ENCODE measurements at regions not wholly inside any gene's neighbourhood (a gene's known extent, or its start where the extent isn't known, plus 50 kb on each side); places are given as distances from the start of the nearest gene placed in this dataset.

DNA sequence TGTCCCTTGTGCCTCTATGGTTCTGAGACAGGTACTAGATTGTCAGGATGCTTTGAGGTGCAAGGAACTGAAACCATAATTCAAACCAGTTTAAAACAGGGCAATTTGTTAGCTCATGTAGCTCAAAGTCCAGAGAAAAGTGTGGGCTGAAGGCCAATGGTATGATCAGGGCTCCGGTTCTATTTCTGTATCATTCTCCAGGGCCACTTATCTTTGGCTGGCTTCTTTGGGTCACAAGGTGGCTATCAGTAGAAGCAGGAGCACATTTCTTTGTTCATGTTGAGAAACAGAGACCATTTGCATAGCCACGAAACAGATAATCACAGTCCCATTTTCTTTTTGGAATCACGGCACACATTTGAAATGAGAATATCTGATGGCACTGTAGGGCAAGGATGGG lies 294.9 kb downstream of the ETNK1 start (continued):
- TF ChIP-seq EZH2 (IDR thresholded peaks at IDR 0.05; ENCODE audit: low read depth, unreplicated experiment) = no peak
- no peak for TF ChIP-seq REST (IDR thresholded peaks at IDR 0.05; ENCODE audit: unreplicated experiment)
- no peak for TF ChIP-seq ZNF331 (CRISPR knock-in tag; IDR thresholded peaks at IDR 0.05; ENCODE audit: low read depth)
- TF ChIP-seq, protein P1, sequence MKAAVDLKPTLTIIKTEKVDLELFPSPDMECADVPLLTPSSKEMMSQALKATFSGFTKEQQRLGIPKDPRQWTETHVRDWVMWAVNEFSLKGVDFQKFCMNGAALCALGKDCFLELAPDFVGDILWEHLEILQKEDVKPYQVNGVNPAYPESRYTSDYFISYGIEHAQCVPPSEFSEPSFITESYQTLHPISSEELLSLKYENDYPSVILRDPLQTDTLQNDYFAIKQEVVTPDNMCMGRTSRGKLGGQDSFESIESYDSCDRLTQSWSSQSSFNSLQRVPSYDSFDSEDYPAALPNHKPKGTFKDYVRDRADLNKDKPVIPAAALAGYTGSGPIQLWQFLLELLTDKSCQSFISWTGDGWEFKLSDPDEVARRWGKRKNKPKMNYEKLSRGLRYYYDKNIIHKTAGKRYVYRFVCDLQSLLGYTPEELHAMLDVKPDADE (IDR thresholded peaks at IDR 0.05) = no peak
- no peak for TF ChIP-seq ZNF114 (CRISPR knock-in tag; IDR thresholded peaks at IDR 0.05)

- H3K9me2 ChIP-seq (ENCODE audit: insufficient read depth) = peaks cover 9% of the 10 kb centered on the region
- Mint-ChIP-seq H3K27me3 (ENCODE audit: insufficient read depth, low read depth, poor library complexity) (peaks cover 2% of the 10 kb centered on the region), H3K27ac (no peak overlapping the region; the same call in 1 of the 2 replicates), H3K4me3 (no peak overlapping the region), H3K36me3 (ENCODE audit: low read depth) (no peaks in the 10 kb centered on the region), H3K4me1 (peaks cover 35% of the 10 kb centered on the region), H3K9me3 (no peaks in the 10 kb centered on the region)
- no peaks in the 10 kb centered on the region for H3K36me3 ChIP-seq (ENCODE audit: insufficient read depth)
- peak overlapping the region; percentile 42 for H3K4me2 ChIP-seq
- H3K79me2 ChIP-seq (replicated peaks; ENCODE audit: insufficient read depth) = no peaks in the 10 kb centered on the region
- DNase-seq (ENCODE audit: low spot score) (no peak), ATAC-seq (no peak)
- no peaks in the 10 kb centered on the region for H3K27me3 ChIP-seq (ENCODE audit: insufficient read depth)
- H3F3A ChIP-seq (replicated peaks; ENCODE audit: low read depth) = no peaks in the 10 kb centered on the region
- peak overlapping the region; percentile 69; the same call in 1 of the 2 replicates for H3K27ac ChIP-seq (ENCODE audit: low read depth)
- peaks cover 21% of the 10 kb centered on the region for H3K4me1 ChIP-seq (ENCODE audit: insufficient read depth)
- H2AFZ ChIP-seq = no peak overlapping the region
- H4K20me1 ChIP-seq (replicated peaks; ENCODE audit: insufficient read depth) = no peaks in the 10 kb centered on the region
- no peak overlapping the region for H3K4me3 ChIP-seq
- TF ChIP-seq, protein P2, sequence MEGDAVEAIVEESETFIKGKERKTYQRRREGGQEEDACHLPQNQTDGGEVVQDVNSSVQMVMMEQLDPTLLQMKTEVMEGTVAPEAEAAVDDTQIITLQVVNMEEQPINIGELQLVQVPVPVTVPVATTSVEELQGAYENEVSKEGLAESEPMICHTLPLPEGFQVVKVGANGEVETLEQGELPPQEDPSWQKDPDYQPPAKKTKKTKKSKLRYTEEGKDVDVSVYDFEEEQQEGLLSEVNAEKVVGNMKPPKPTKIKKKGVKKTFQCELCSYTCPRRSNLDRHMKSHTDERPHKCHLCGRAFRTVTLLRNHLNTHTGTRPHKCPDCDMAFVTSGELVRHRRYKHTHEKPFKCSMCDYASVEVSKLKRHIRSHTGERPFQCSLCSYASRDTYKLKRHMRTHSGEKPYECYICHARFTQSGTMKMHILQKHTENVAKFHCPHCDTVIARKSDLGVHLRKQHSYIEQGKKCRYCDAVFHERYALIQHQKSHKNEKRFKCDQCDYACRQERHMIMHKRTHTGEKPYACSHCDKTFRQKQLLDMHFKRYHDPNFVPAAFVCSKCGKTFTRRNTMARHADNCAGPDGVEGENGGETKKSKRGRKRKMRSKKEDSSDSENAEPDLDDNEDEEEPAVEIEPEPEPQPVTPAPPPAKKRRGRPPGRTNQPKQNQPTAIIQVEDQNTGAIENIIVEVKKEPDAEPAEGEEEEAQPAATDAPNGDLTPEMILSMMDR (conservative IDR thresholded peaks at IDR 0.05; ENCODE audit: low read depth in 2 of 2) = no peak
- TF ChIP-seq, protein P1 (IDR thresholded peaks at IDR 0.05) = no peak
- no peak for TF ChIP-seq EZH2 (IDR thresholded peaks at IDR 0.05; ENCODE audit: low read depth, unreplicated experiment)
- TF ChIP-seq NANOG (IDR thresholded peaks at IDR 0.05; ENCODE audit: borderline replicate concordance) = no peak
- TF ChIP-seq, protein P3, sequence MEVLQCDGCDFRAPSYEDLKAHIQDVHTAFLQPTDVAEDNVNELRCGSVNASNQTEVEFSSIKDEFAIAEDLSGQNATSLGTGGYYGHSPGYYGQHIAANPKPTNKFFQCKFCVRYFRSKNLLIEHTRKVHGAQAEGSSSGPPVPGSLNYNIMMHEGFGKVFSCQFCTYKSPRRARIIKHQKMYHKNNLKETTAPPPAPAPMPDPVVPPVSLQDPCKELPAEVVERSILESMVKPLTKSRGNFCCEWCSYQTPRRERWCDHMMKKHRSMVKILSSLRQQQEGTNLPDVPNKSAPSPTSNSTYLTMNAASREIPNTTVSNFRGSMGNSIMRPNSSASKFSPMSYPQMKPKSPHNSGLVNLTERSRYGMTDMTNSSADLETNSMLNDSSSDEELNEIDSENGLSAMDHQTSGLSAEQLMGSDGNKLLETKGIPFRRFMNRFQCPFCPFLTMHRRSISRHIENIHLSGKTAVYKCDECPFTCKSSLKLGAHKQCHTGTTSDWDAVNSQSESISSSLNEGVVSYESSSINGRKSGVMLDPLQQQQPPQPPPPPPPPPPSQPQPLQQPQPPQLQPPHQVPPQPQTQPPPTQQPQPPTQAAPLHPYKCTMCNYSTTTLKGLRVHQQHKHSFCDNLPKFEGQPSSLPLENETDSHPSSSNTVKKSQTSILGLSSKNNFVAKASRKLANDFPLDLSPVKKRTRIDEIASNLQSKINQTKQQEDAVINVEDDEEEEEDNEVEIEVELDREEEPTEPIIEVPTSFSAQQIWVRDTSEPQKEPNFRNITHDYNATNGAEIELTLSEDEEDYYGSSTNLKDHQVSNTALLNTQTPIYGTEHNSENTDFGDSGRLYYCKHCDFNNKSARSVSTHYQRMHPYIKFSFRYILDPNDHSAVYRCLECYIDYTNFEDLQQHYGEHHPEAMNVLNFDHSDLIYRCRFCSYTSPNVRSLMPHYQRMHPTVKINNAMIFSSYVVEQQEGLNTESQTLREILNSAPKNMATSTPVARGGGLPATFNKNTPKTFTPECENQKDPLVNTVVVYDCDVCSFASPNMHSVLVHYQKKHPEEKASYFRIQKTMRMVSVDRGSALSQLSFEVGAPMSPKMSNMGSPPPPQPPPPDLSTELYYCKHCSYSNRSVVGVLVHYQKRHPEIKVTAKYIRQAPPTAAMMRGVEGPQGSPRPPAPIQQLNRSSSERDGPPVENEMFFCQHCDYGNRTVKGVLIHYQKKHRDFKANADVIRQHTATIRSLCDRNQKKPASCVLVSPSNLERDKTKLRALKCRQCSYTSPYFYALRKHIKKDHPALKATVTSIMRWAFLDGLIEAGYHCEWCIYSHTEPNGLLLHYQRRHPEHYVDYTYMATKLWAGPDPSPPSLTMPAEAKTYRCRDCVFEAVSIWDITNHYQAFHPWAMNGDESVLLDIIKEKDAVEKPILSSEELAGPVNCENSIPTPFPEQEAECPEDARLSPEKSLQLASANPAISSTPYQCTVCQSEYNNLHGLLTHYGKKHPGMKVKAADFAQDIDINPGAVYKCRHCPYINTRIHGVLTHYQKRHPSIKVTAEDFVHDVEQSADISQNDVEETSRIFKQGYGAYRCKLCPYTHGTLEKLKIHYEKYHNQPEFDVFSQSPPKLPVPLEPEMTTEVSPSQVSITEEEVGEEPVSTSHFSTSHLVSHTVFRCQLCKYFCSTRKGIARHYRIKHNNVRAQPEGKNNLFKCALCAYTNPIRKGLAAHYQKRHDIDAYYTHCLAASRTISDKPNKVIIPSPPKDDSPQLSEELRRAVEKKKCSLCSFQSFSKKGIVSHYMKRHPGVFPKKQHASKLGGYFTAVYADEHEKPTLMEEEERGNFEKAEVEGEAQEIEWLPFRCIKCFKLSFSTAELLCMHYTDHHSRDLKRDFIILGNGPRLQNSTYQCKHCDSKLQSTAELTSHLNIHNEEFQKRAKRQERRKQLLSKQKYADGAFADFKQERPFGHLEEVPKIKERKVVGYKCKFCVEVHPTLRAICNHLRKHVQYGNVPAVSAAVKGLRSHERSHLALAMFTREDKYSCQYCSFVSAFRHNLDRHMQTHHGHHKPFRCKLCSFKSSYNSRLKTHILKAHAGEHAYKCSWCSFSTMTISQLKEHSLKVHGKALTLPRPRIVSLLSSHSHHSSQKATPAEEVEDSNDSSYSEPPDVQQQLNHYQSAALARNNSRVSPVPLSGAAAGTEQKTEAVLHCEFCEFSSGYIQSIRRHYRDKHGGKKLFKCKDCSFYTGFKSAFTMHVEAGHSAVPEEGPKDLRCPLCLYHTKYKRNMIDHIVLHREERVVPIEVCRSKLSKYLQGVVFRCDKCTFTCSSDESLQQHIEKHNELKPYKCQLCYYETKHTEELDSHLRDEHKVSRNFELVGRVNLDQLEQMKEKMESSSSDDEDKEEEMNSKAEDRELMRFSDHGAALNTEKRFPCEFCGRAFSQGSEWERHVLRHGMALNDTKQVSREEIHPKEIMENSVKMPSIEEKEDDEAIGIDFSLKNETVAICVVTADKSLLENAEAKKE (CRISPR knock-in tag; IDR thresholded peaks at IDR 0.05) = no peak
- TF ChIP-seq ZNF331 (CRISPR knock-in tag; IDR thresholded peaks at IDR 0.05; ENCODE audit: low read depth) = no peak
- no peak for TF ChIP-seq POLR2AphosphoS5 (IDR thresholded peaks at IDR 0.05; ENCODE audit: low read depth)
- TF ChIP-seq EZH2phosphoT487 (IDR thresholded peaks at IDR 0.05; ENCODE audit: unreplicated experiment) = no peak
Observed at GRCh38 chr12:22923768-22924167, 298.8 kb downstream of the ETNK1 start.

Data from GM23338 (cell line).